ENCODE measurements at regions not wholly inside any gene's neighbourhood (a gene's known extent, or its start where the extent isn't known, plus 50 kb on each side); places are given as distances from the start of the nearest gene placed in this dataset.

DNA sequence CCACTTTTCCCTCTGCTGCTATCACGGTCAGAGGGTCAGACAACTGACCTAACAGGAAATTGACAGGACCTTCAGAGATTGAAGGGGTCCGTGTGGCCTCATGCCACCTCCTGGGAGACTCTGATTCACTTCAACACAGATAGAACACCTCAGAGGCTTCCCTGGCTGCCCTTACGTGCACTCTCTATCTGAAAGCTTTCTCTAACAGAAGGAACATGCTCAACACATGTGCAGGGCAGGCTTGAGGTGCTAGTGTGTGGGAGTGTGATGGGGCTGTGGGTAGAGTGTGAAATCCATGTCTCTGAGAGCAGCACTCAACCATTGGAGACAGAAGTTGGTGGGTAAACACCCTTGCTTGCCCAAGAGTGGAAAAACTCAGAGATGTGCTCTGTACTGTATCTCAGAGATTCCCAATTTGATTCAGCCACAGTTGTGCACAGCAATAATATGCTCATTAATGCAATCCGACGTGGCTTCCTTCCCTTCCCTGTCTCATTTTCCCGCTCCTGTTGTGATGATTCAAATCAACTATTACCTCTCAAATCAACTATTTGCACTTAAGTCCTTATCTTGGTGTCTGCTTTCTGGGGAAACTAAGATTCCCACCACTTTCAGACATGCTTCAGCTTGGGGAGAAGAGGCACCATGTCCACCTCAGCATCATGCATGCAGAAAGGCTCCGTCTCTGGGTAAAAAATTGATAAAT, 62.0 kb upstream of the MAGEB2 start:
- Mint-ChIP-seq H3K27me3 (no peaks in the 10 kb centered on the region), H3K4me1 (no peaks in the 10 kb centered on the region), H3K9me3 (ENCODE audit: insufficient read depth) (no peaks in the 10 kb centered on the region), H3K27ac (no peak overlapping the region), H3K4me3 (no peak overlapping the region)
- Histone ChIP-seq H3K9ac (ENCODE audit: low read length) (no peak overlapping the region), H3K27me3 (replicated peaks in 1 of 4; ENCODE audit: control extremely low read depth in 1 of 4, control insufficient read depth in 3 of 4, insufficient read depth in 4 of 4, low read length in 3 of 4) (no peaks in the 10 kb centered on the region), H4K20me1 (ENCODE audit: control insufficient read depth, insufficient read depth, low read length, poor library complexity, severe bottlenecking) (no peaks in the 10 kb centered on the region), H3K36me3 (replicated peaks in 1 of 2; ENCODE audit: control extremely low read depth in 1 of 2, control insufficient read depth in 1 of 2, extremely low read depth in 1 of 2, insufficient read depth in 2 of 2, low read length in 1 of 2) (no peaks in the 10 kb centered on the region), H3K79me2 (ENCODE audit: control insufficient read depth, insufficient read depth, low read length) (no peaks in the 10 kb centered on the region), H3K4me2 (replicated peaks; ENCODE audit: low read depth, low read length, poor library complexity, severe bottlenecking) (no peak overlapping the region), H3K4me3 (ENCODE audit: control extremely low read depth in 1 of 5, extremely low read depth in 1 of 5, insufficient read depth in 1 of 5, low read depth in 2 of 5, low read length in 4 of 5) (no peak overlapping the region), H3K4me1 (ENCODE audit: control insufficient read depth in 2 of 2, insufficient read depth in 2 of 2, low read length in 2 of 2) (no peaks in the 10 kb centered on the region), H2AFZ (ENCODE audit: insufficient read depth, low read depth, low read length, poor library complexity, severe bottlenecking) (no peak overlapping the region), H3K27ac (ENCODE audit: low read length in 2 of 2) (no peak overlapping the region), H3K9me3 (ENCODE audit: control extremely low read depth in 1 of 3, control insufficient read depth in 2 of 3, insufficient read depth in 1 of 3, low read length in 2 of 3) (no peaks in the 10 kb centered on the region)
- TF ChIP-seq, protein P1, sequence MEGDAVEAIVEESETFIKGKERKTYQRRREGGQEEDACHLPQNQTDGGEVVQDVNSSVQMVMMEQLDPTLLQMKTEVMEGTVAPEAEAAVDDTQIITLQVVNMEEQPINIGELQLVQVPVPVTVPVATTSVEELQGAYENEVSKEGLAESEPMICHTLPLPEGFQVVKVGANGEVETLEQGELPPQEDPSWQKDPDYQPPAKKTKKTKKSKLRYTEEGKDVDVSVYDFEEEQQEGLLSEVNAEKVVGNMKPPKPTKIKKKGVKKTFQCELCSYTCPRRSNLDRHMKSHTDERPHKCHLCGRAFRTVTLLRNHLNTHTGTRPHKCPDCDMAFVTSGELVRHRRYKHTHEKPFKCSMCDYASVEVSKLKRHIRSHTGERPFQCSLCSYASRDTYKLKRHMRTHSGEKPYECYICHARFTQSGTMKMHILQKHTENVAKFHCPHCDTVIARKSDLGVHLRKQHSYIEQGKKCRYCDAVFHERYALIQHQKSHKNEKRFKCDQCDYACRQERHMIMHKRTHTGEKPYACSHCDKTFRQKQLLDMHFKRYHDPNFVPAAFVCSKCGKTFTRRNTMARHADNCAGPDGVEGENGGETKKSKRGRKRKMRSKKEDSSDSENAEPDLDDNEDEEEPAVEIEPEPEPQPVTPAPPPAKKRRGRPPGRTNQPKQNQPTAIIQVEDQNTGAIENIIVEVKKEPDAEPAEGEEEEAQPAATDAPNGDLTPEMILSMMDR (IDR thresholded peaks at IDR 0.05) = no peak
- TF ChIP-seq EZH2 (IDR thresholded peaks at IDR 0.05; ENCODE audit: borderline replicate concordance, insufficient read depth, low read depth, low read length, poor library complexity, severe bottlenecking) = no peak
- ATAC-seq (ENCODE audit: low read depth) (no peak), DNase-seq (no peak)
- intact Hi-C loops (cut with micrococcal nuclease) = no loop called here
- ChIA-PET CTCF (no interaction called here), POLR2A (no interaction called here)
- 86% methylated on average over 4 of the region's 7 CpGs for WGBS (ENCODE audit: insufficient coverage)

DNA sequence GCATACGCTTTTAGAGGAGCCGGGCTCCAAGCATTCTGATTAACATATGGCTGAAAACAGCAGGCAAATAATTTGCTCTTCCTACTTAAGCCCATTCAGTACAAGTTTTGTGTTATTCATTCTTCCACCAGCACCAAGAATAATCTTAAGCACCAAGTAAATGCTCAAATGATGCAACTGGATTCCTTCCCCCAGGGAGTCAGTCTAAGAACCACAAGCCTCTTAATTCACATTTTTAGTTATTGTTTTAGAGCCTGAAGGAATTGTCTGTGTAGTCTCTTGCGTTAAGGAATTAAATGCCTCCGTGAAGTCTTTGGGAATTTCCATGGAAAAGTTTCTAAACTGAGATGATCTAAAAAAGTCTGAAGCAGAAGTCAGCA, 61.5 kb upstream of the MAGEB2 start:
- DNase-seq (no peak), ATAC-seq (ENCODE audit: low read depth) (no peak)
- ChIA-PET CTCF (no interaction called here), POLR2A (no interaction called here)
- Mint-ChIP-seq H3K4me1 (no peaks in the 10 kb centered on the region), H3K27ac (no peak overlapping the region), H3K27me3 (no peaks in the 10 kb centered on the region), H3K9me3 (ENCODE audit: insufficient read depth) (no peaks in the 10 kb centered on the region), H3K4me3 (no peak overlapping the region)
- no CpG with 5 or more reads among the region's 4 CpGs for WGBS (ENCODE audit: insufficient coverage)
- Histone ChIP-seq H3K4me3 (ENCODE audit: control extremely low read depth in 1 of 5, extremely low read depth in 1 of 5, insufficient read depth in 1 of 5, low read depth in 2 of 5, low read length in 4 of 5) (no peak overlapping the region), H3K27me3 (replicated peaks in 1 of 4; ENCODE audit: control extremely low read depth in 1 of 4, control insufficient read depth in 3 of 4, insufficient read depth in 4 of 4, low read length in 3 of 4) (no peaks in the 10 kb centered on the region), H4K20me1 (ENCODE audit: control insufficient read depth, insufficient read depth, low read length, poor library complexity, severe bottlenecking) (no peaks in the 10 kb centered on the region), H3K9me3 (ENCODE audit: control extremely low read depth in 1 of 3, control insufficient read depth in 2 of 3, insufficient read depth in 1 of 3, low read length in 2 of 3) (no peaks in the 10 kb centered on the region), H3K9ac (ENCODE audit: low read length) (no peak overlapping the region), H3K4me1 (ENCODE audit: control insufficient read depth in 2 of 2, insufficient read depth in 2 of 2, low read length in 2 of 2) (no peaks in the 10 kb centered on the region), H3K27ac (ENCODE audit: low read length in 2 of 2) (no peak overlapping the region), H3K36me3 (replicated peaks in 1 of 2; ENCODE audit: control extremely low read depth in 1 of 2, control insufficient read depth in 1 of 2, extremely low read depth in 1 of 2, insufficient read depth in 2 of 2, low read length in 1 of 2) (no peaks in the 10 kb centered on the region), H3K79me2 (ENCODE audit: control insufficient read depth, insufficient read depth, low read length) (no peaks in the 10 kb centered on the region), H3K4me2 (replicated peaks; ENCODE audit: low read depth, low read length, poor library complexity, severe bottlenecking) (no peak overlapping the region), H2AFZ (ENCODE audit: insufficient read depth, low read depth, low read length, poor library complexity, severe bottlenecking) (no peak overlapping the region)
- TF ChIP-seq EZH2 (IDR thresholded peaks at IDR 0.05; ENCODE audit: borderline replicate concordance, insufficient read depth, low read depth, low read length, poor library complexity, severe bottlenecking) = no peak
- TF ChIP-seq, protein P1 (IDR thresholded peaks at IDR 0.05) = no peak
- intact Hi-C loops (cut with micrococcal nuclease) = no loop called here

Measured in B cell (primary cell).